H9 (cell line): ENCODE measurements at regions not wholly inside any gene's neighbourhood (a gene's known extent, or its start where the extent isn't known, plus 50 kb on each side); places are given as distances from the start of the nearest gene placed in this dataset.
"Not testable (repeated sequence)": the region's sequence is repeated elsewhere in the genome, so short reads cannot be mapped to it uniquely, and the experiment has no call there.

Source experiments
- DNase-seq: peaks from one replicate; pipeline ENCODE4 v3.0.0-alpha.2; 2017
- H2AFZ ChIP-seq: one replicate; pipeline ENCODE4 v1.6.1; 2013; ENCODE audit warnings: mild to moderate bottlenecking, low read length, control low read depth, moderate library complexity
- H2AK5ac ChIP-seq: 2 replicates; pipeline ENCODE4 v1.6.1; 2013; ENCODE audit warnings: low read length, control low read depth, mixed read lengths; ENCODE audit not compliant: insufficient read length
- H2BK120ac ChIP-seq: one replicate; pipeline ENCODE4 v1.6.1; 2013; ENCODE audit warnings: low read depth, mild to moderate bottlenecking, low read length, control low read depth, inconsistent platforms; ENCODE audit not compliant: poor library complexity, severe bottlenecking
- H2BK12ac ChIP-seq: 2 replicates; pipeline ENCODE4 v1.6.1; 2013; ENCODE audit warnings: low read length, control low read depth, mixed read lengths, low read depth; ENCODE audit not compliant: insufficient read length
- H2BK15ac ChIP-seq: 2 replicates; pipeline ENCODE4 v1.6.1; 2013; ENCODE audit warnings: low read depth, low read length, control low read depth
- H2BK20ac ChIP-seq: one replicate; pipeline ENCODE4 v1.6.1; 2013; ENCODE audit warnings: low read depth, mild to moderate bottlenecking, low read length, control low read depth, inconsistent platforms; ENCODE audit not compliant: poor library complexity, severe bottlenecking
- H2BK5ac ChIP-seq: 2 replicates; pipeline ENCODE4 v1.6.1; 2013; ENCODE audit warnings: low read length, control low read depth, mixed read lengths; ENCODE audit not compliant: insufficient read length
- H3K14ac ChIP-seq: 2 replicates; pipeline ENCODE4 v1.6.1; 2013; ENCODE audit warnings: low read length, control low read depth; ENCODE audit not compliant: insufficient read depth
- H3K18ac ChIP-seq: 2 replicates; pipeline ENCODE4 v1.6.1; 2013; ENCODE audit warnings: low read depth, mild to moderate bottlenecking, mixed read lengths, low read length, control low read depth; ENCODE audit not compliant: insufficient read length
- H3K23ac ChIP-seq: 2 replicates; pipeline ENCODE4 v1.6.1; 2013; ENCODE audit warnings: low read length, control low read depth, mixed read lengths, low read depth; ENCODE audit not compliant: insufficient read length
- H3K23me2 ChIP-seq: 2 replicates; pipeline ENCODE4 v1.6.1; 2013; ENCODE audit warnings: low read depth, mild to moderate bottlenecking, mixed read lengths, low read length, control low read depth; ENCODE audit not compliant: insufficient read length, poor library complexity, severe bottlenecking
- H3K27ac ChIP-seq: 2 replicates; pipeline ENCODE4 v1.5.1; 2013; ENCODE audit warnings: low read length, control low read depth, mixed read lengths, low read depth; ENCODE audit not compliant: insufficient read length
- H3K27me3 ChIP-seq: 2 replicates; pipeline ENCODE4 v1.6.1; 2013; ENCODE audit warnings: low read length, control low read depth, inconsistent platforms; ENCODE audit not compliant: insufficient read depth
- H3K4ac ChIP-seq: 2 replicates; pipeline ENCODE4 v1.6.1; 2013; ENCODE audit warnings: low read depth, mild to moderate bottlenecking, control low read depth, inconsistent platforms, low read length, moderate library complexity
- H3K4me1 ChIP-seq: 2 replicates; pipeline ENCODE4 v1.6.1; 2013; ENCODE audit warnings: low read length, control low read depth, inconsistent platforms; ENCODE audit not compliant: insufficient read depth
- H3K4me2 ChIP-seq: 2 replicates; pipeline ENCODE4 v1.6.1; 2013; ENCODE audit warnings: low read length, control low read depth, mixed read lengths; ENCODE audit not compliant: insufficient read length, insufficient read depth
- H3K56ac ChIP-seq: 2 replicates; pipeline ENCODE4 v1.6.1; 2013; ENCODE audit warnings: low read depth, mild to moderate bottlenecking, mixed read lengths, low read length, control low read depth; ENCODE audit not compliant: insufficient read length
- H3K79me1 ChIP-seq: 2 replicates; pipeline ENCODE4 v1.6.1; 2013; ENCODE audit warnings: low read depth, mild to moderate bottlenecking, moderate library complexity, low read length, control low read depth, inconsistent platforms; ENCODE audit not compliant: insufficient read depth, poor library complexity, severe bottlenecking
- H3K79me2 ChIP-seq: 2 replicates; pipeline ENCODE4 v1.6.1; 2013; ENCODE audit warnings: low read length, control low read depth, inconsistent platforms; ENCODE audit not compliant: insufficient read depth
- H3K9ac ChIP-seq: 2 replicates; pipeline ENCODE4 v1.6.1; 2013; ENCODE audit warnings: low read length, control low read depth, mixed read lengths; ENCODE audit not compliant: insufficient read length; ENCODE audit errors: extremely low read depth
- H3K9me3 ChIP-seq: one replicate; pipeline ENCODE4 v1.6.1; 2013; ENCODE audit warnings: low read depth, low read length, inconsistent platforms; ENCODE audit not compliant: control insufficient read depth
- H3T11ph ChIP-seq: one replicate; pipeline ENCODE4 v1.6.1; 2013; ENCODE audit warnings: mild to moderate bottlenecking, low read length, control low read depth, inconsistent platforms
- H4K20me1 ChIP-seq: one replicate; pipeline ENCODE4 v1.6.1; 2013; ENCODE audit not compliant: control insufficient read depth, insufficient read length, insufficient read depth
- H4K5ac ChIP-seq: 2 replicates; pipeline ENCODE4 v1.6.1; 2013; ENCODE audit warnings: low read depth, mild to moderate bottlenecking, mixed read lengths, low read length, control low read depth; ENCODE audit not compliant: insufficient read length
- H4K8ac ChIP-seq: replicated peaks from 2 replicates; pipeline ENCODE4 v1.6.1; 2013; ENCODE audit warnings: low read length, control low read depth, mixed read lengths, low read depth; ENCODE audit not compliant: insufficient read length
- H4K91ac ChIP-seq: 2 replicates; pipeline ENCODE4 v1.6.1; 2013; ENCODE audit warnings: low read depth, mild to moderate bottlenecking, moderate library complexity, mixed read lengths, low read length, control low read depth; ENCODE audit not compliant: insufficient read length
- H3K27ac Mint-ChIP-seq, 3 experiments: 2 replicates in 2 of 3; 3 replicates in 1 of 3; pipeline ENCODE4 v1.8.0; 2020 to 2021; ENCODE audit warnings: mixed read lengths in 3 of 3, mild to moderate bottlenecking in 1 of 3, moderate library complexity in 1 of 3
- H3K27me3 Mint-ChIP-seq: 2 replicates; pipeline ENCODE4 v1.8.0; 2021; ENCODE audit warnings: low read depth, mild to moderate bottlenecking, moderate library complexity, mixed read lengths
- H3K36me3 Mint-ChIP-seq, 3 experiments: 2 replicates in 2 of 3; 3 replicates in 1 of 3; pipeline ENCODE4 v1.8.0; 2020 to 2021; ENCODE audit warnings: low read depth in 3 of 3, mixed read lengths in 3 of 3; ENCODE audit not compliant: insufficient read depth in 1 of 3
- H3K4me1 Mint-ChIP-seq, 2 experiments: 2 replicates each; pipeline ENCODE4 v1.8.0; 2020; ENCODE audit warnings: mixed read lengths in 2 of 2
- H3K4me3 Mint-ChIP-seq, 2 experiments: 2 replicates in 1 of 2; 3 replicates in 1 of 2; pipeline ENCODE4 v1.8.0; 2020 to 2021; ENCODE audit warnings: mild to moderate bottlenecking in 2 of 2, mixed read lengths in 2 of 2, moderate library complexity in 1 of 2
- H3K9me3 Mint-ChIP-seq, 2 experiments: 2 replicates in 1 of 2; 3 replicates in 1 of 2; pipeline ENCODE4 v1.8.0; 2020; ENCODE audit warnings: mild to moderate bottlenecking in 2 of 2, mixed read lengths in 2 of 2, moderate library complexity in 1 of 2
- CTCF ChIP-seq: fragments of 200-600 bp; sonication (generic); conservative IDR thresholded peaks from 3 replicates; pipeline ENCODE4 v1.8.0; 2021; ENCODE audit warnings: antibody characterized with exemption, mild to moderate bottlenecking
- WGBS: extraction: QIAGEN DNeasy Blood & Tissue Kit; methylation state at CpG from one replicate; pipeline ENCODE4 v1.1.7; 2013; ENCODE audit warnings: missing lambda C conversion rate, low lambda C conversion rate, mixed read lengths; ENCODE audit not compliant: insufficient read length; ENCODE audit errors: extremely low coverage; 5-methylcytosine and 5-hydroxymethylcytosine counted together

- peaks cover 14% of the 10 kb centered on the region for H3K27me3 Mint-ChIP-seq
- Histone ChIP-seq H3K56ac (no peak overlapping the region), H4K20me1 (no peaks in the 10 kb centered on the region), H3K18ac (peak overlapping the region; percentile 13), H2BK120ac (no peak overlapping the region), H3K14ac (no peak overlapping the region; the same call in 1 of the 2 replicates), H2BK12ac (no peak overlapping the region), H3K4me1 (no peaks in the 10 kb centered on the region; the same call in 1 of the 2 replicates), H3K23me2 (no peaks in the 10 kb centered on the region), H3K9me3 (no peaks in the 10 kb centered on the region), H3K4ac (no peak overlapping the region), H3K23ac (no peak overlapping the region), H3T11ph (no peak overlapping the region), H4K91ac (no peak overlapping the region), H4K5ac (no peak overlapping the region), H4K8ac (no peak overlapping the region), H2BK5ac (no peak overlapping the region), H3K27me3 (no peaks in the 10 kb centered on the region), H2BK20ac (no peak overlapping the region), H2BK15ac (no peak overlapping the region), H3K79me1 (no peaks in the 10 kb centered on the region), H2AK5ac (no peak overlapping the region), H3K4me2 (no peak overlapping the region), H3K27ac (no peak overlapping the region), H3K79me2 (no peaks in the 10 kb centered on the region), H3K9ac (no peak overlapping the region), H2AFZ (no peak overlapping the region)
- no peak overlapping the region for H3K4me3 Mint-ChIP-seq
- no peak for TF ChIP-seq CTCF
- H3K27ac Mint-ChIP-seq = peak overlapping the region in 2 of 3 experiments; percentile 53 to 59; a peak in 3 of 7 replicates
- WGBS = no CpG with 5 or more reads among the region's 4 CpGs
- H3K9me3 Mint-ChIP-seq = peaks cover 11 to 20% of the 10 kb centered on the region in 2 experiments
- H3K36me3 Mint-ChIP-seq = peaks cover 4 to 16% (median 7%) of the 10 kb centered on the region in 3 experiments; a peak in 4 of 7 replicates
- H3K4me1 Mint-ChIP-seq = peaks cover 8 to 16% of the 10 kb centered on the region in 2 experiments
- DNase-seq = no peak
These were observed 71.1 kb downstream of the MATN1 start for GRCh38 chr1:30652152-30652841.

GRCh38 chr1:30651395-30651794 is 72.0 kb downstream of the MATN1 start:
- H2BK20ac ChIP-seq, H3K4me3 Mint-ChIP-seq, H3K23ac ChIP-seq, H3K56ac ChIP-seq, H4K20me1 ChIP-seq, H2AFZ ChIP-seq, H3K27ac Mint-ChIP-seq, H2BK5ac ChIP-seq, H4K5ac ChIP-seq, H2BK15ac ChIP-seq, H3K9ac ChIP-seq, H3K79me2 ChIP-seq, H2BK12ac ChIP-seq, H3K18ac ChIP-seq, H4K91ac ChIP-seq, H3T11ph ChIP-seq, H3K23me2 ChIP-seq, H3K14ac ChIP-seq, H2AK5ac ChIP-seq, H3K27ac ChIP-seq, H3K27me3 ChIP-seq, H3K4me2 ChIP-seq, DNase-seq, H3K4me1 ChIP-seq, H3K79me1 ChIP-seq, H3K9me3 ChIP-seq, H2BK120ac ChIP-seq, H4K8ac ChIP-seq, H3K4ac ChIP-seq: not testable (repeated sequence)
- H3K36me3 Mint-ChIP-seq = peaks cover 4 to 16% (median 7%) of the 10 kb centered on the region in 3 experiments; a peak in 4 of 7 replicates
- H3K9me3 Mint-ChIP-seq = peaks cover 11 to 22% of the 10 kb centered on the region in 2 experiments
- peaks cover 8 to 16% of the 10 kb centered on the region in 2 experiments for H3K4me1 Mint-ChIP-seq
- peaks cover 14% of the 10 kb centered on the region for H3K27me3 Mint-ChIP-seq
- WGBS = no CpG with 5 or more reads among the region's 5 CpGs
